ENCODE measurements at regions not wholly inside any gene's neighbourhood (a gene's known extent, or its start where the extent isn't known, plus 50 kb on each side); places are given as distances from the start of the nearest gene placed in this dataset.

- no peak overlapping the region for H2AFZ ChIP-seq
- H3K4me2 ChIP-seq: no peak overlapping the region
- no peaks in the 10 kb centered on the region for H4K20me1 ChIP-seq (ENCODE audit: insufficient read depth, poor library complexity, severe bottlenecking)
- no peaks in the 10 kb centered on the region for H3K36me3 ChIP-seq (replicated peaks; ENCODE audit: insufficient read depth, low read depth)
- H3K9me3 ChIP-seq (ENCODE audit: low read depth): no peaks in the 10 kb centered on the region
- no peak overlapping the region for H3K4me3 ChIP-seq
- H3K27me3 ChIP-seq: peaks cover 3% of the 10 kb centered on the region
- no peaks in the 10 kb centered on the region for H3K4me1 ChIP-seq (ENCODE audit: insufficient read depth)
- no peak for TF ChIP-seq CTCF (IDR thresholded peaks at IDR 0.05; ENCODE audit: poor library complexity)
- no peak for TF ChIP-seq EZH2phosphoT487 (IDR thresholded peaks at IDR 0.05; ENCODE audit: low read depth, severe bottlenecking, unreplicated experiment)
- no peak for TF ChIP-seq EZH2 (IDR thresholded peaks at IDR 0.05; ENCODE audit: borderline replicate concordance)
- no peaks in the 10 kb centered on the region for H3K79me2 ChIP-seq
- WGBS (ENCODE audit: low lambda C conversion rate, missing lambda C conversion rate): 94% methylated on average over 5 of the region's 6 CpGs
- H3K9me2 ChIP-seq (replicated peaks; ENCODE audit: insufficient read depth): no peaks in the 10 kb centered on the region
- no peak for DNase-seq (ENCODE audit: low spot score)
- no peak overlapping the region for H3K27ac ChIP-seq
Measured at GRCh38 chr2:71897137-71897480, 250.6 kb downstream of the CYP26B1 start.

- Histone ChIP-seq H3K79me2 (no peaks in the 10 kb centered on the region), H3K4me3 (no peak overlapping the region), H3K27me3 (peaks cover 3% of the 10 kb centered on the region), H3K36me3 (replicated peaks; ENCODE audit: insufficient read depth, low read depth) (no peaks in the 10 kb centered on the region), H3K9me3 (ENCODE audit: low read depth) (no peaks in the 10 kb centered on the region), H3K27ac (no peak overlapping the region), H4K20me1 (ENCODE audit: insufficient read depth, poor library complexity, severe bottlenecking) (no peaks in the 10 kb centered on the region), H2AFZ (no peak overlapping the region), H3K4me1 (ENCODE audit: insufficient read depth) (no peaks in the 10 kb centered on the region), H3K9me2 (replicated peaks; ENCODE audit: insufficient read depth) (no peaks in the 10 kb centered on the region), H3K4me2 (no peak overlapping the region)
- WGBS (ENCODE audit: low lambda C conversion rate, missing lambda C conversion rate): 74% methylated on average over 9 of the region's 9 CpGs
- TF ChIP-seq EZH2phosphoT487 (IDR thresholded peaks at IDR 0.05; ENCODE audit: low read depth, severe bottlenecking, unreplicated experiment) (no peak), EZH2 (IDR thresholded peaks at IDR 0.05; ENCODE audit: borderline replicate concordance) (no peak), CTCF (IDR thresholded peaks at IDR 0.05; ENCODE audit: poor library complexity) (no peak)
- DNase-seq (ENCODE audit: low spot score): no peak
Measured at GRCh38 chr2:71896385-71897136, 251.1 kb downstream of the CYP26B1 start.

- Histone ChIP-seq H3K79me2 (no peaks in the 10 kb centered on the region), H3K4me1 (ENCODE audit: insufficient read depth) (no peaks in the 10 kb centered on the region), H3K36me3 (replicated peaks; ENCODE audit: insufficient read depth, low read depth) (no peaks in the 10 kb centered on the region), H3K9me3 (ENCODE audit: low read depth) (no peaks in the 10 kb centered on the region), H3K27me3 (peaks cover 8% of the 10 kb centered on the region), H3K27ac (no peak overlapping the region), H2AFZ (no peak overlapping the region), H3K4me3 (no peak overlapping the region), H3K4me2 (no peak overlapping the region), H3K9me2 (replicated peaks; ENCODE audit: insufficient read depth) (no peaks in the 10 kb centered on the region), H4K20me1 (ENCODE audit: insufficient read depth, poor library complexity, severe bottlenecking) (no peaks in the 10 kb centered on the region)
- TF ChIP-seq EZH2 (IDR thresholded peaks at IDR 0.05; ENCODE audit: borderline replicate concordance) (no peak), CTCF (IDR thresholded peaks at IDR 0.05; ENCODE audit: poor library complexity) (no peak), EZH2phosphoT487 (IDR thresholded peaks at IDR 0.05; ENCODE audit: low read depth, severe bottlenecking, unreplicated experiment) (no peak)
- WGBS (ENCODE audit: low lambda C conversion rate, missing lambda C conversion rate): 90% methylated on average over 10 of the region's 10 CpGs
- no peak for DNase-seq (ENCODE audit: low spot score)
Measured at GRCh38 chr2:71895320-71896161, 252.1 kb downstream of the CYP26B1 start.

Measured in hepatocyte (in vitro differentiated cells).